Smooth muscle cell (in vitro differentiated cells): ENCODE measurements at regions not wholly inside any gene's neighbourhood (a gene's known extent, or its start where the extent isn't known, plus 50 kb on each side); places are given as distances from the start of the nearest gene placed in this dataset.
"Not testable (repeated sequence)": the region's sequence is repeated elsewhere in the genome, so short reads cannot be mapped to it uniquely, and the experiment has no call there.

Experiments used
- DNase-seq: peaks from one replicate; lab custom pipeline; 2025; ENCODE audit not compliant: unreplicated experiment; lab: John Stamatoyannopoulos, UW
- H2AFZ ChIP-seq: fragments of 200-600 bp; sonication (generic); 2 replicates; pipeline ENCODE4 v1.6.0; 2016; ENCODE audit warnings: antibody characterized with exemption, low read depth, mild to moderate bottlenecking
- H3F3A ChIP-seq: fragments of 200-600 bp; sonication (generic); 2 replicates; pipeline ENCODE4 v1.6.0; 2017; ENCODE audit warnings: antibody characterized with exemption, low read depth
- H3K27ac ChIP-seq: fragments of 200-600 bp; sonication (generic); 2 replicates; pipeline ENCODE4 v1.5.1; 2016; ENCODE audit warnings: low read depth, mild to moderate bottlenecking
- H3K27me3 ChIP-seq: fragments of 200-600 bp; sonication (generic); 2 replicates; pipeline ENCODE4 v1.6.1; 2016; ENCODE audit warnings: low read depth, mild to moderate bottlenecking
- H3K36me3 ChIP-seq: fragments of 200-600 bp; sonication (generic); 2 replicates; pipeline ENCODE4 v1.5.1; 2016; ENCODE audit warnings: low read depth
- H3K4me1 ChIP-seq: fragments of 200-600 bp; sonication (generic); 2 replicates; pipeline ENCODE4 v1.5.1; 2016; ENCODE audit warnings: low read depth
- H3K4me2 ChIP-seq: fragments of 200-600 bp; sonication (generic); 2 replicates; pipeline ENCODE4 v1.6.0; 2016; ENCODE audit warnings: mild to moderate bottlenecking
- H3K4me3 ChIP-seq: fragments of 200-600 bp; sonication (generic); 2 replicates; pipeline ENCODE4 v1.5.1; 2016; ENCODE audit warnings: mild to moderate bottlenecking
- H3K79me2 ChIP-seq: fragments of 200-600 bp; sonication (generic); 2 replicates; pipeline ENCODE4 v1.6.0; 2016; ENCODE audit warnings: low read depth, mild to moderate bottlenecking
- H3K9ac ChIP-seq: fragments of 200-600 bp; sonication (generic); 2 replicates; pipeline ENCODE4 v1.6.0; 2016; ENCODE audit warnings: low read depth
- H3K9me3 ChIP-seq: fragments of 200-600 bp; sonication (generic); replicated peaks from 2 replicates; pipeline ENCODE4 v1.5.1; 2016; ENCODE audit warnings: low read depth
- H4K20me1 ChIP-seq: fragments of 200-600 bp; sonication (generic); 2 replicates; pipeline ENCODE4 v1.6.0; 2016; ENCODE audit warnings: low read depth
- CTCF ChIP-seq: fragments of 200-600 bp; sonication (generic); IDR thresholded peaks from 2 replicates; pipeline ENCODE4 v1.5.1; 2017; ENCODE audit warnings: borderline replicate concordance, mild to moderate bottlenecking, antibody characterized with exemption; ENCODE audit not compliant: insufficient read depth, poor library complexity, severe bottlenecking
- WGBS: methylation state at CpG from one replicate; pipeline ENCODE4 v1.1.7; 2016; ENCODE audit warnings: low lambda C conversion rate; 5-methylcytosine and 5-hydroxymethylcytosine counted together

DNA sequence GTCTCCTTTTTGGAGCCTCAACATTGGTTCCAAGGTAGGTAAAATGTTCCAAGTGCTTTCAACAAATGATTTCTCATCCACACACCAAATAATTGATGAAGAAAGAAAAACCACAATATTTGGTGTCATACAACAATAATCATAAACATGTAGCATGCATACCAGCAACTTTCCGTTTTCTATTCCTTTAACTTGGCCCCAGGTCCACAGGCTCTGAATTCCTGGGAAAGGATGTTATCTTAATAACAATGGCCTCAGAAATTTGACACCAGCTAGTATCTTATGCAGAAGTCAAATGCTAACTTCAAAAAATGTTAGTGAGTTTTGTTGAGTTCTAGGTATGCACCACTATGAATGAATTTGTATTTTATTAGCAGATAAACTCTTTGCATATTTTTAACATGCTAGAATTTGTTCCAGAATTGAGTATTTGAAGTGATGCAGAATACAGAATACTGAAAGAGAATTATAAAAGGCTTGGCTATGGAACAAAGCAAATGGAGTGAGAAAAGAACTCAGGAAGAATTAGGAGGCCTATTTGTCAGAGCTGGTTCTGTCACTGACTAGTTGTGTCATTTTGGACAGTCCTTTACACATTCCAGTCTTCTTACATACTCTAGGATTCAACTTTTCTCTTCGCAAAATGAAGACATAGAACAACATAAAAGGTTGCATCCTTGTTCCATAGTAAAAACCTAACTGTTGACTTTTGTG, 435.3 kb upstream of the TNC start:
- Histone ChIP-seq H3K4me3 (no peak overlapping the region), H3K36me3 (no peaks in the 10 kb centered on the region), H4K20me1 (no peaks in the 10 kb centered on the region), H3K9me3 (peaks cover 3% of the 10 kb centered on the region), H2AFZ (no peak overlapping the region), H3K9ac (no peak overlapping the region), H3K4me1 (peaks cover 11% of the 10 kb centered on the region), H3K27ac (no peak overlapping the region), H3K4me2 (no peak overlapping the region), H3K27me3 (no peaks in the 10 kb centered on the region), H3F3A (no peaks in the 10 kb centered on the region), H3K79me2 (no peaks in the 10 kb centered on the region)
- DNase-seq, result no peak
- WGBS, result 85% methylated on average over 2 of the region's 2 CpGs
- TF ChIP-seq CTCF, result no peak

DNA sequence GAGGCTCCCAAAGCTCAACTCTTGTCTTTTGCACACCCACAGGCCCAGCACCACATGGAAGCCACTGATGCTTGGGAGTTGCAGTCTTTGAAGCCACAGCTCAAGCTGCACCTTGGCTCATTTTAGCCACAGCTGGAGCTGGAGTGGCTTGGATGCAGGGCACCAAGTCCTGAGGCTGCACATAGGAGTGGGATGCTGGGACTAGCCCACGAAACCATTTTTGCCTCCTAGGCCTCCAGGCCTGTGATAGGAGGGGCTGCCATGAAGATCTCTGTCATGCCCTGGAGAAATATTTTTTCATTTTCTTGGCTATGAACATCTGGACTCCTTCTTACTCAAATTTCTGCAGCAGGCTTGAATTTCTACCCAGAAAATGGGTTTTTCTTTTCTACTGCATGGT, 438.5 kb upstream of the TNC start:
- H3F3A ChIP-seq, result no peaks in the 10 kb centered on the region
- peaks cover 8% of the 10 kb centered on the region for H3K4me1 ChIP-seq
- 25% methylated on average over 1 of the region's 1 CpG for WGBS
- H3K36me3 ChIP-seq, result no peaks in the 10 kb centered on the region
- no peak overlapping the region for H2AFZ ChIP-seq
- no peak overlapping the region for H3K27ac ChIP-seq
- H3K4me2 ChIP-seq, result no peak overlapping the region
- no peaks in the 10 kb centered on the region for H3K27me3 ChIP-seq
- peaks cover 3% of the 10 kb centered on the region for H3K9me3 ChIP-seq
- no peak for DNase-seq
- no peak overlapping the region for H3K9ac ChIP-seq
- no peak for TF ChIP-seq CTCF
- H3K4me3 ChIP-seq, result no peak overlapping the region
- H4K20me1 ChIP-seq, result no peaks in the 10 kb centered on the region
- no peaks in the 10 kb centered on the region for H3K79me2 ChIP-seq

GRCh38 chr9:115575147-115575546, 457.2 kb upstream of the TNC start:
- 91% methylated on average over 1 of the region's 1 CpG for WGBS
- Histone ChIP-seq H3K4me1 (no peaks in the 10 kb centered on the region), H4K20me1 (no peaks in the 10 kb centered on the region), H3K4me2 (no peak overlapping the region), H3K4me3 (no peak overlapping the region), H3K36me3 (no peaks in the 10 kb centered on the region), H3K27me3 (no peaks in the 10 kb centered on the region), H3K27ac (no peak overlapping the region), H3K9me3 (no peaks in the 10 kb centered on the region), H3K9ac (no peak overlapping the region), H3F3A (no peaks in the 10 kb centered on the region), H3K79me2 (no peaks in the 10 kb centered on the region), H2AFZ (no peak overlapping the region)
- no peak for DNase-seq
- TF ChIP-seq CTCF, result no peak

DNA sequence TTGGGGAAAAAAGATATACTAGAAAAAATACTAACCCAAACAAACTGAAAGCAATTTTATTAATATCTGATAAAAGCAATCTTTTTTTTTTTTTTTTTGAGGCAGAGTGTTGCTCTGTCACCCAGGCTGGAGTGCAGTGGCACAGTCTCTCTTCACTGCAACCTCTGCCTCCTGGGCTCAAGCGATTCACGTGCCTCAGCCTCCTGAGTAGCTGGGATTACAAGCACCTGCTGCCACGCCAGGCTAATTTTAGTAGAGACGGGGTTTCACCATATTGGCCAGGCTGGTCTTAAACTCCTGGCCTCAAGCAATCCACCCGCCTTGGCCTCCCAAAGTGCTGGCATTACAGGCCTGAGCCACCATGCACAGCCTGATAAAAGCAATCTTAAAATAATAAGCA, 467.5 kb upstream of the TNC start:
- not testable (repeated sequence) for H3K79me2 ChIP-seq, H3K4me1 ChIP-seq, DNase-seq, H3K4me2 ChIP-seq, H3K27me3 ChIP-seq, H4K20me1 ChIP-seq, H3K4me3 ChIP-seq, H2AFZ ChIP-seq, H3K9me3 ChIP-seq, H3F3A ChIP-seq, H3K36me3 ChIP-seq, H3K9ac ChIP-seq, H3K27ac ChIP-seq
- WGBS, result 86% methylated on average over 5 of the region's 5 CpGs
